ENCODE measurements at regions not wholly inside any gene's neighbourhood (a gene's known extent, or its start where the extent isn't known, plus 50 kb on each side); places are given as distances from the start of the nearest gene placed in this dataset.

- DNase-seq (ENCODE audit: low spot score), result no peak
- Histone ChIP-seq H3K36me3 (ENCODE audit: insufficient read depth) (no peaks in the 10 kb centered on the region), H3K9me2 (ENCODE audit: insufficient read depth) (no peaks in the 10 kb centered on the region), H3K4me3 (no peak overlapping the region), H3K4me2 (no peak overlapping the region), H3K79me2 (replicated peaks; ENCODE audit: insufficient read depth) (no peaks in the 10 kb centered on the region), H4K20me1 (replicated peaks; ENCODE audit: insufficient read depth) (no peaks in the 10 kb centered on the region), H3F3A (replicated peaks; ENCODE audit: low read depth) (no peaks in the 10 kb centered on the region), H3K27me3 (ENCODE audit: insufficient read depth) (no peaks in the 10 kb centered on the region), H2AFZ (no peak overlapping the region), H3K4me1 (ENCODE audit: insufficient read depth) (peaks cover 9% of the 10 kb centered on the region), H3K27ac (ENCODE audit: low read depth) (no peak overlapping the region)
- H3K9me3 Mint-ChIP-seq, result no peaks in the 10 kb centered on the region
- no peaks in the 10 kb centered on the region for H3K36me3 Mint-ChIP-seq (ENCODE audit: low read depth)
- H3K27ac Mint-ChIP-seq, result no peak overlapping the region
- H3K27me3 Mint-ChIP-seq (ENCODE audit: insufficient read depth, low read depth, poor library complexity), result no peaks in the 10 kb centered on the region
- no peak for ATAC-seq
- peaks cover 10% of the 10 kb centered on the region; the same call in 2 of the 3 replicates for H3K4me1 Mint-ChIP-seq
- TF ChIP-seq, protein P1, sequence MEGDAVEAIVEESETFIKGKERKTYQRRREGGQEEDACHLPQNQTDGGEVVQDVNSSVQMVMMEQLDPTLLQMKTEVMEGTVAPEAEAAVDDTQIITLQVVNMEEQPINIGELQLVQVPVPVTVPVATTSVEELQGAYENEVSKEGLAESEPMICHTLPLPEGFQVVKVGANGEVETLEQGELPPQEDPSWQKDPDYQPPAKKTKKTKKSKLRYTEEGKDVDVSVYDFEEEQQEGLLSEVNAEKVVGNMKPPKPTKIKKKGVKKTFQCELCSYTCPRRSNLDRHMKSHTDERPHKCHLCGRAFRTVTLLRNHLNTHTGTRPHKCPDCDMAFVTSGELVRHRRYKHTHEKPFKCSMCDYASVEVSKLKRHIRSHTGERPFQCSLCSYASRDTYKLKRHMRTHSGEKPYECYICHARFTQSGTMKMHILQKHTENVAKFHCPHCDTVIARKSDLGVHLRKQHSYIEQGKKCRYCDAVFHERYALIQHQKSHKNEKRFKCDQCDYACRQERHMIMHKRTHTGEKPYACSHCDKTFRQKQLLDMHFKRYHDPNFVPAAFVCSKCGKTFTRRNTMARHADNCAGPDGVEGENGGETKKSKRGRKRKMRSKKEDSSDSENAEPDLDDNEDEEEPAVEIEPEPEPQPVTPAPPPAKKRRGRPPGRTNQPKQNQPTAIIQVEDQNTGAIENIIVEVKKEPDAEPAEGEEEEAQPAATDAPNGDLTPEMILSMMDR (conservative IDR thresholded peaks at IDR 0.05; ENCODE audit: low read depth in 2 of 2), result no peak
- TF ChIP-seq ZNF114 (CRISPR knock-in tag; IDR thresholded peaks at IDR 0.05) (no peak), REST (IDR thresholded peaks at IDR 0.05; ENCODE audit: unreplicated experiment) (no peak), EZH2 (IDR thresholded peaks at IDR 0.05; ENCODE audit: low read depth, unreplicated experiment) (no peak)
- no peak overlapping the region for H3K4me3 Mint-ChIP-seq
These were observed 259.6 kb upstream of the PIK3C3 start for GRCh38 chr18:41695441-41695840.

DNA sequence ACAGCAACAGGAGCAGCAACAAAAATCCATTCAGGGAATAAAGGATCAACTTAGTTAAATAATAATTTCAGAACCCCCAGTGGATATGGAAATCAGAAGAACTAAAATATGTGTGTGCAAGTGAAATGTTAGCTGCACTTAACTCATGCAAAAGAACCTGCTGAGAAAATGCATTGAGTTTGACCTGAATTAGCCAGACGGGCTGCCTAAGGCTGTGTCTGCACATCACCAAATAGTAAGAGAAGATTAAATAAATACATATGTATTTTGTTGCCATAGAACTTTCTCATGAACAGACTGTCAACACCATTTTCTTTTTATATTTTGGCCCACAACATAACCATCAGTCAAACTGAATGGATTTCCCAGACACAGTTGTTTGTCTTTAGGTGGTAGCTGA is 262.0 kb upstream of the PIK3C3 start:
- H3K36me3 Mint-ChIP-seq (ENCODE audit: low read depth), result no peaks in the 10 kb centered on the region
- H3K79me2 ChIP-seq (replicated peaks; ENCODE audit: insufficient read depth), result no peaks in the 10 kb centered on the region
- no peaks in the 10 kb centered on the region for H3K9me3 Mint-ChIP-seq
- peaks cover 10% of the 10 kb centered on the region; the same call in 2 of the 3 replicates for H3K4me1 Mint-ChIP-seq
- ATAC-seq (no peak), DNase-seq (ENCODE audit: low spot score) (no peak)
- peak overlapping the region; percentile 13; the same call in 1 of the 2 replicates for H3K27ac Mint-ChIP-seq
- 0 out of 2 replicates have a peak overlapping the region, but pooled peaks have one; percentile 39 for H2AFZ ChIP-seq
- H4K20me1 ChIP-seq (replicated peaks; ENCODE audit: insufficient read depth), result no peaks in the 10 kb centered on the region
- no peaks in the 10 kb centered on the region for H3F3A ChIP-seq (replicated peaks; ENCODE audit: low read depth)
- H3K4me3 Mint-ChIP-seq, result no peak overlapping the region
- no peaks in the 10 kb centered on the region for H3K27me3 ChIP-seq (ENCODE audit: insufficient read depth)
- H3K4me1 ChIP-seq (ENCODE audit: insufficient read depth), result peaks cover 9% of the 10 kb centered on the region
- H3K9me2 ChIP-seq (ENCODE audit: insufficient read depth), result no peaks in the 10 kb centered on the region
- H3K36me3 ChIP-seq (ENCODE audit: insufficient read depth), result no peaks in the 10 kb centered on the region
- H3K27ac ChIP-seq (ENCODE audit: low read depth), result no peak overlapping the region
- TF ChIP-seq ETS1 (IDR thresholded peaks at IDR 0.05), result no peak
- TF ChIP-seq CREB1 (CRISPR knock-in tag; IDR thresholded peaks at IDR 0.05; ENCODE audit: low read depth), result no peak
- no peak for TF ChIP-seq EZH2 (IDR thresholded peaks at IDR 0.05; ENCODE audit: low read depth, unreplicated experiment)
- H3K4me2 ChIP-seq, result peak overlapping the region; percentile 6; the same call in 1 of the 2 replicates
- H3K27me3 Mint-ChIP-seq (ENCODE audit: insufficient read depth, low read depth, poor library complexity), result no peaks in the 10 kb centered on the region
- H3K4me3 ChIP-seq, result no peak overlapping the region

Measured in GM23338 (cell line).